ENCODE measurements at regions not wholly inside any gene's neighbourhood (a gene's known extent, or its start where the extent isn't known, plus 50 kb on each side); places are given as distances from the start of the nearest gene placed in this dataset.

DNA sequence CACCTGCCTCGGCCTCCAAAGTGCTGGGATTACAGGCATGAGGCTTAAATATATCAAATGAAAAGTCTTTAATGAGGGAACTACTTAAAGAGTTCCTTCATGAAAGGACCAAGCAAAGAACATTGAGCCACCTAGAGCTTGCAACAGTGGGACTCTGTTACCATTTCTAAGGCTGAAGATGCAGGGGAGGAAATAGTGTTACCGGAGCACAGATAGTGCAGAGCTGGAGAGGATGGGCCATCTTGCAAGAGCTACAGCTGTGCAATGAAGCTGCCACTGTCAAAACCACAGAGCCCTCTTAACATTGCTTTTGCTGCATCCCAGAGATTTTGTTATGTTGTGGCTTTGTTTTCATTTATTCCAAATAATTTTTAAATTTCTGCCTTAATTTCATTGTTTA lies 77.1 kb upstream of the NAA35 start:
- no peak for TF ChIP-seq POLR2A (IDR thresholded peaks at IDR 0.05)
- TF ChIP-seq, protein P1, sequence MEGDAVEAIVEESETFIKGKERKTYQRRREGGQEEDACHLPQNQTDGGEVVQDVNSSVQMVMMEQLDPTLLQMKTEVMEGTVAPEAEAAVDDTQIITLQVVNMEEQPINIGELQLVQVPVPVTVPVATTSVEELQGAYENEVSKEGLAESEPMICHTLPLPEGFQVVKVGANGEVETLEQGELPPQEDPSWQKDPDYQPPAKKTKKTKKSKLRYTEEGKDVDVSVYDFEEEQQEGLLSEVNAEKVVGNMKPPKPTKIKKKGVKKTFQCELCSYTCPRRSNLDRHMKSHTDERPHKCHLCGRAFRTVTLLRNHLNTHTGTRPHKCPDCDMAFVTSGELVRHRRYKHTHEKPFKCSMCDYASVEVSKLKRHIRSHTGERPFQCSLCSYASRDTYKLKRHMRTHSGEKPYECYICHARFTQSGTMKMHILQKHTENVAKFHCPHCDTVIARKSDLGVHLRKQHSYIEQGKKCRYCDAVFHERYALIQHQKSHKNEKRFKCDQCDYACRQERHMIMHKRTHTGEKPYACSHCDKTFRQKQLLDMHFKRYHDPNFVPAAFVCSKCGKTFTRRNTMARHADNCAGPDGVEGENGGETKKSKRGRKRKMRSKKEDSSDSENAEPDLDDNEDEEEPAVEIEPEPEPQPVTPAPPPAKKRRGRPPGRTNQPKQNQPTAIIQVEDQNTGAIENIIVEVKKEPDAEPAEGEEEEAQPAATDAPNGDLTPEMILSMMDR (IDR thresholded peaks at IDR 0.05): no peak
